HG02970 (cell line): ENCODE measurements at regions not wholly inside any gene's neighbourhood (a gene's known extent, or its start where the extent isn't known, plus 50 kb on each side); places are given as distances from the start of the nearest gene placed in this dataset.
"Not testable (repeated sequence)": the region's sequence is repeated elsewhere in the genome, so short reads cannot be mapped to it uniquely, and the experiment has no call there.

Experiments used
- ATAC-seq: cut with Tn5 transposase; IDR thresholded peaks from one replicate; pipeline ENCODE4 v1.9.1; 2021; ENCODE audit warnings: mild to moderate bottlenecking, moderate library complexity, moderate number of reproducible peaks; ENCODE audit not compliant: unreplicated experiment, low FRiP score

GRCh38 chr12:34401659-34402227 lies 379.4 kb downstream of the ALG10 start:
- no peak for ATAC-seq

GRCh38 chr12:34402228-34402898 lies 380.1 kb downstream of the ALG10 start:
- ATAC-seq, result no peak

GRCh38 chr12:34402899-34403705 lies 380.8 kb downstream of the ALG10 start:
- ATAC-seq, result no peak

- no peak for ATAC-seq
Measured at GRCh38 chr12:34403706-34404376, 381.5 kb downstream of the ALG10 start.

GRCh38 chr12:34404377-34405285 lies 382.3 kb downstream of the ALG10 start:
- ATAC-seq, result no peak

GRCh38 chr12:34405286-34406227 lies 383.3 kb downstream of the ALG10 start:
- ATAC-seq, result no peak

GRCh38 chr12:34406228-34406995 lies 384.1 kb downstream of the ALG10 start:
- ATAC-seq, result no peak

- ATAC-seq, result no peak
Measured at GRCh38 chr12:34406996-34407300, 384.7 kb downstream of the ALG10 start.

GRCh38 chr12:34407813-34408212 lies 385.5 kb downstream of the ALG10 start:
- ATAC-seq, result no peak

GRCh38 chr12:34431509-34431908 lies 409.2 kb downstream of the ALG10 start:
- ATAC-seq, result not testable (repeated sequence)
